H9 (cell line): ENCODE measurements at regions not wholly inside any gene's neighbourhood (a gene's known extent, or its start where the extent isn't known, plus 50 kb on each side); places are given as distances from the start of the nearest gene placed in this dataset.
"Not testable (repeated sequence)": the region's sequence is repeated elsewhere in the genome, so short reads cannot be mapped to it uniquely, and the experiment has no call there.

Source experiments
- DNase-seq: peaks from one replicate; pipeline ENCODE4 v3.0.0-alpha.2; 2017
- H2AFZ ChIP-seq: one replicate; pipeline ENCODE4 v1.6.1; 2013; ENCODE audit warnings: mild to moderate bottlenecking, low read length, control low read depth, moderate library complexity
- H2AK5ac ChIP-seq: 2 replicates; pipeline ENCODE4 v1.6.1; 2013; ENCODE audit warnings: low read length, control low read depth, mixed read lengths; ENCODE audit not compliant: insufficient read length
- H2BK120ac ChIP-seq: one replicate; pipeline ENCODE4 v1.6.1; 2013; ENCODE audit warnings: low read depth, mild to moderate bottlenecking, low read length, control low read depth, inconsistent platforms; ENCODE audit not compliant: poor library complexity, severe bottlenecking
- H2BK12ac ChIP-seq: 2 replicates; pipeline ENCODE4 v1.6.1; 2013; ENCODE audit warnings: low read length, control low read depth, mixed read lengths, low read depth; ENCODE audit not compliant: insufficient read length
- H2BK15ac ChIP-seq: 2 replicates; pipeline ENCODE4 v1.6.1; 2013; ENCODE audit warnings: low read depth, low read length, control low read depth
- H2BK20ac ChIP-seq: one replicate; pipeline ENCODE4 v1.6.1; 2013; ENCODE audit warnings: low read depth, mild to moderate bottlenecking, low read length, control low read depth, inconsistent platforms; ENCODE audit not compliant: poor library complexity, severe bottlenecking
- H2BK5ac ChIP-seq: 2 replicates; pipeline ENCODE4 v1.6.1; 2013; ENCODE audit warnings: low read length, control low read depth, mixed read lengths; ENCODE audit not compliant: insufficient read length
- H3K14ac ChIP-seq: 2 replicates; pipeline ENCODE4 v1.6.1; 2013; ENCODE audit warnings: low read length, control low read depth; ENCODE audit not compliant: insufficient read depth
- H3K18ac ChIP-seq: 2 replicates; pipeline ENCODE4 v1.6.1; 2013; ENCODE audit warnings: low read depth, mild to moderate bottlenecking, mixed read lengths, low read length, control low read depth; ENCODE audit not compliant: insufficient read length
- H3K23ac ChIP-seq: 2 replicates; pipeline ENCODE4 v1.6.1; 2013; ENCODE audit warnings: low read length, control low read depth, mixed read lengths, low read depth; ENCODE audit not compliant: insufficient read length
- H3K23me2 ChIP-seq: 2 replicates; pipeline ENCODE4 v1.6.1; 2013; ENCODE audit warnings: low read depth, mild to moderate bottlenecking, mixed read lengths, low read length, control low read depth; ENCODE audit not compliant: insufficient read length, poor library complexity, severe bottlenecking
- H3K27ac ChIP-seq: 2 replicates; pipeline ENCODE4 v1.5.1; 2013; ENCODE audit warnings: low read length, control low read depth, mixed read lengths, low read depth; ENCODE audit not compliant: insufficient read length
- H3K27me3 ChIP-seq: 2 replicates; pipeline ENCODE4 v1.6.1; 2013; ENCODE audit warnings: low read length, control low read depth, inconsistent platforms; ENCODE audit not compliant: insufficient read depth
- H3K4ac ChIP-seq: 2 replicates; pipeline ENCODE4 v1.6.1; 2013; ENCODE audit warnings: low read depth, mild to moderate bottlenecking, control low read depth, inconsistent platforms, low read length, moderate library complexity
- H3K4me1 ChIP-seq: 2 replicates; pipeline ENCODE4 v1.6.1; 2013; ENCODE audit warnings: low read length, control low read depth, inconsistent platforms; ENCODE audit not compliant: insufficient read depth
- H3K4me2 ChIP-seq: 2 replicates; pipeline ENCODE4 v1.6.1; 2013; ENCODE audit warnings: low read length, control low read depth, mixed read lengths; ENCODE audit not compliant: insufficient read length, insufficient read depth
- H3K56ac ChIP-seq: 2 replicates; pipeline ENCODE4 v1.6.1; 2013; ENCODE audit warnings: low read depth, mild to moderate bottlenecking, mixed read lengths, low read length, control low read depth; ENCODE audit not compliant: insufficient read length
- H3K79me1 ChIP-seq: 2 replicates; pipeline ENCODE4 v1.6.1; 2013; ENCODE audit warnings: low read depth, mild to moderate bottlenecking, moderate library complexity, low read length, control low read depth, inconsistent platforms; ENCODE audit not compliant: insufficient read depth, poor library complexity, severe bottlenecking
- H3K79me2 ChIP-seq: 2 replicates; pipeline ENCODE4 v1.6.1; 2013; ENCODE audit warnings: low read length, control low read depth, inconsistent platforms; ENCODE audit not compliant: insufficient read depth
- H3K9ac ChIP-seq: 2 replicates; pipeline ENCODE4 v1.6.1; 2013; ENCODE audit warnings: low read length, control low read depth, mixed read lengths; ENCODE audit not compliant: insufficient read length; ENCODE audit errors: extremely low read depth
- H3K9me3 ChIP-seq: one replicate; pipeline ENCODE4 v1.6.1; 2013; ENCODE audit warnings: low read depth, low read length, inconsistent platforms; ENCODE audit not compliant: control insufficient read depth
- H3T11ph ChIP-seq: one replicate; pipeline ENCODE4 v1.6.1; 2013; ENCODE audit warnings: mild to moderate bottlenecking, low read length, control low read depth, inconsistent platforms
- H4K20me1 ChIP-seq: one replicate; pipeline ENCODE4 v1.6.1; 2013; ENCODE audit not compliant: control insufficient read depth, insufficient read length, insufficient read depth
- H4K5ac ChIP-seq: 2 replicates; pipeline ENCODE4 v1.6.1; 2013; ENCODE audit warnings: low read depth, mild to moderate bottlenecking, mixed read lengths, low read length, control low read depth; ENCODE audit not compliant: insufficient read length
- H4K8ac ChIP-seq: replicated peaks from 2 replicates; pipeline ENCODE4 v1.6.1; 2013; ENCODE audit warnings: low read length, control low read depth, mixed read lengths, low read depth; ENCODE audit not compliant: insufficient read length
- H4K91ac ChIP-seq: 2 replicates; pipeline ENCODE4 v1.6.1; 2013; ENCODE audit warnings: low read depth, mild to moderate bottlenecking, moderate library complexity, mixed read lengths, low read length, control low read depth; ENCODE audit not compliant: insufficient read length
- H3K27ac Mint-ChIP-seq, 3 experiments: 2 replicates in 2 of 3; 3 replicates in 1 of 3; pipeline ENCODE4 v1.8.0; 2020 to 2021; ENCODE audit warnings: mixed read lengths in 3 of 3, mild to moderate bottlenecking in 1 of 3, moderate library complexity in 1 of 3
- H3K27me3 Mint-ChIP-seq: 2 replicates; pipeline ENCODE4 v1.8.0; 2021; ENCODE audit warnings: low read depth, mild to moderate bottlenecking, moderate library complexity, mixed read lengths
- H3K36me3 Mint-ChIP-seq, 3 experiments: 2 replicates in 2 of 3; 3 replicates in 1 of 3; pipeline ENCODE4 v1.8.0; 2020 to 2021; ENCODE audit warnings: low read depth in 3 of 3, mixed read lengths in 3 of 3; ENCODE audit not compliant: insufficient read depth in 1 of 3
- H3K4me1 Mint-ChIP-seq, 2 experiments: 2 replicates each; pipeline ENCODE4 v1.8.0; 2020; ENCODE audit warnings: mixed read lengths in 2 of 2
- H3K4me3 Mint-ChIP-seq, 2 experiments: 2 replicates in 1 of 2; 3 replicates in 1 of 2; pipeline ENCODE4 v1.8.0; 2020 to 2021; ENCODE audit warnings: mild to moderate bottlenecking in 2 of 2, mixed read lengths in 2 of 2, moderate library complexity in 1 of 2
- H3K9me3 Mint-ChIP-seq, 2 experiments: 2 replicates in 1 of 2; 3 replicates in 1 of 2; pipeline ENCODE4 v1.8.0; 2020; ENCODE audit warnings: mild to moderate bottlenecking in 2 of 2, mixed read lengths in 2 of 2, moderate library complexity in 1 of 2
- WGBS: extraction: QIAGEN DNeasy Blood & Tissue Kit; methylation state at CpG from one replicate; pipeline ENCODE4 v1.1.7; 2013; ENCODE audit warnings: missing lambda C conversion rate, low lambda C conversion rate, mixed read lengths; ENCODE audit not compliant: insufficient read length; ENCODE audit errors: extremely low coverage; 5-methylcytosine and 5-hydroxymethylcytosine counted together
- TF ChIP-seq, protein P1 (sequence below): fragments of 200-600 bp; sonication (generic); conservative IDR thresholded peaks from 3 replicates; pipeline ENCODE4 v1.8.0; 2021; ENCODE audit warnings: antibody characterized with exemption, mild to moderate bottlenecking

DNA sequence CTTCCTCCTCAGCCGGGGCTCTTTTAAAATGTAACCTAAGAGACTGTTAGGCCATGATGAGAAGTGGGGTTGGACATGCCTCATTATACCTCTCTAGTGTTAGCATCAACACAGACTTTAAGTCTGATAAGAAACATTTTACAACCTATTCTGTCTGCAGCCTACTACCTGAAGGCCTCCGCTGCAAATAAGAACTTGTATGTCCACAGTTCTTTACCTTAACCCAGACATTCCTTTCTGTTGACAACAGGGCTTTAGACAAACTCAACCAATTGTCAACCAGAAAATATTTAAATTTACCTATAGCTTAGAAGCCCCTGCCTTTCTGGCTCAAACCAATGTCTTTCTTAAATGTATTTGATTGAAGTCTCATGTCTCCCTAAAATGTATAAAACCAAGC lies 1418.6 kb downstream of the STIM2 start:
- H3K14ac ChIP-seq = no peak overlapping the region
- no peaks in the 10 kb centered on the region for H3K79me1 ChIP-seq
- H4K20me1 ChIP-seq = no peaks in the 10 kb centered on the region
- H2BK120ac ChIP-seq = no peak overlapping the region
- H4K8ac ChIP-seq = no peak overlapping the region
- no peak overlapping the region for H2BK5ac ChIP-seq
- no CpG with 5 or more reads among the region's 2 CpGs for WGBS
- H2AK5ac ChIP-seq = no peak overlapping the region
- no peak overlapping the region for H4K91ac ChIP-seq
- H3K9ac ChIP-seq = no peak overlapping the region
- H3K23ac ChIP-seq = no peak overlapping the region
- no peaks in the 10 kb centered on the region for H3K27me3 ChIP-seq
- H3T11ph ChIP-seq = no peak overlapping the region
- H2BK20ac ChIP-seq = no peak overlapping the region
- no peak overlapping the region for H4K5ac ChIP-seq
- Mint-ChIP-seq H3K27ac (no peak overlapping the region), H3K36me3 (peaks cover 6 to 18% (median 7%) of the 10 kb centered on the region in 3 experiments; a peak in 5 of 7 replicates), H3K9me3 (peaks cover 14 to 18% of the 10 kb centered on the region in 2 experiments), H3K27me3 (no peaks in the 10 kb centered on the region), H3K4me1 (peaks cover 25 to 32% of the 10 kb centered on the region in 2 experiments), H3K4me3 (no peak overlapping the region)
- TF ChIP-seq, protein P1, sequence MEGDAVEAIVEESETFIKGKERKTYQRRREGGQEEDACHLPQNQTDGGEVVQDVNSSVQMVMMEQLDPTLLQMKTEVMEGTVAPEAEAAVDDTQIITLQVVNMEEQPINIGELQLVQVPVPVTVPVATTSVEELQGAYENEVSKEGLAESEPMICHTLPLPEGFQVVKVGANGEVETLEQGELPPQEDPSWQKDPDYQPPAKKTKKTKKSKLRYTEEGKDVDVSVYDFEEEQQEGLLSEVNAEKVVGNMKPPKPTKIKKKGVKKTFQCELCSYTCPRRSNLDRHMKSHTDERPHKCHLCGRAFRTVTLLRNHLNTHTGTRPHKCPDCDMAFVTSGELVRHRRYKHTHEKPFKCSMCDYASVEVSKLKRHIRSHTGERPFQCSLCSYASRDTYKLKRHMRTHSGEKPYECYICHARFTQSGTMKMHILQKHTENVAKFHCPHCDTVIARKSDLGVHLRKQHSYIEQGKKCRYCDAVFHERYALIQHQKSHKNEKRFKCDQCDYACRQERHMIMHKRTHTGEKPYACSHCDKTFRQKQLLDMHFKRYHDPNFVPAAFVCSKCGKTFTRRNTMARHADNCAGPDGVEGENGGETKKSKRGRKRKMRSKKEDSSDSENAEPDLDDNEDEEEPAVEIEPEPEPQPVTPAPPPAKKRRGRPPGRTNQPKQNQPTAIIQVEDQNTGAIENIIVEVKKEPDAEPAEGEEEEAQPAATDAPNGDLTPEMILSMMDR = no peak
- DNase-seq = no peak
- H3K9me3 ChIP-seq = no peaks in the 10 kb centered on the region
- H2BK15ac ChIP-seq = no peak overlapping the region
- H3K4ac ChIP-seq = no peak overlapping the region
- no peak overlapping the region for H3K18ac ChIP-seq
- H3K23me2 ChIP-seq = no peaks in the 10 kb centered on the region
- no peak overlapping the region for H3K4me2 ChIP-seq
- no peaks in the 10 kb centered on the region for H3K4me1 ChIP-seq
- H2AFZ ChIP-seq = no peak overlapping the region
- no peaks in the 10 kb centered on the region for H3K79me2 ChIP-seq
- no peak overlapping the region for H3K56ac ChIP-seq
- H3K27ac ChIP-seq = no peak overlapping the region
- no peak overlapping the region for H2BK12ac ChIP-seq

DNA sequence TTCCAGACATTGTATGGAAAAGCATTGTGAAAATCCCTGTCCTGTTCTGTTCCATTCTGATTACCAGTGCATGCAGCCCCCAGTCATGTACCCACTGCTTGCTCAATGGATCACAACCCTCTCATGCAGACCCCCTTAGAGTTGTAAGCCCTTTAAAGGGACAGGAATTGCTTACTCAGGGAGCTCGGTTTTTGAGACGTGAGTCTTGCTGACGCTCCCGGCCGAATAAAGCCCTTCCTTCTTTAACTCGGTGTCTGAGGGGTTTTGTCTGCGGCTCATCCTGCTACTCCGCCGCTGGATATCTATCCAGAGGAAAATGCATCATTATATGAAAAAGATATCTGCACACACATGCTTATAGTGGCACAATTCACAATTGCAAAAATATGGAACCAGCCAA lies 1425.6 kb downstream of the STIM2 start:
- H3K4me1 Mint-ChIP-seq = peaks cover 22% of the 10 kb centered on the region in 2 experiments
- not testable (repeated sequence) for H3T11ph ChIP-seq, H3K18ac ChIP-seq, H3K4ac ChIP-seq, H3K4me1 ChIP-seq, H4K91ac ChIP-seq, H3K79me2 ChIP-seq, H3K27me3 Mint-ChIP-seq, H4K20me1 ChIP-seq, H2BK15ac ChIP-seq, H2AFZ ChIP-seq, H4K5ac ChIP-seq, DNase-seq, H2BK5ac ChIP-seq, H3K9ac ChIP-seq, H3K14ac ChIP-seq, H4K8ac ChIP-seq, H3K27ac ChIP-seq, H3K79me1 ChIP-seq, H3K23ac ChIP-seq, H2BK120ac ChIP-seq, H3K27ac Mint-ChIP-seq, H2BK12ac ChIP-seq, H3K56ac ChIP-seq, H3K23me2 ChIP-seq, H3K4me3 Mint-ChIP-seq, H2AK5ac ChIP-seq, H2BK20ac ChIP-seq, H3K27me3 ChIP-seq, H3K4me2 ChIP-seq, H3K9me3 ChIP-seq
- H3K9me3 Mint-ChIP-seq = peaks cover 23 to 36% of the 10 kb centered on the region in 2 experiments
- H3K36me3 Mint-ChIP-seq = peaks cover 10 to 42% (median 21%) of the 10 kb centered on the region in 3 experiments
- WGBS = no CpG with 5 or more reads among the region's 9 CpGs
